HepG2 (cell line): ENCODE measurements at regions not wholly inside any gene's neighbourhood (a gene's known extent, or its start where the extent isn't known, plus 50 kb on each side); places are given as distances from the start of the nearest gene placed in this dataset.

Experiments
- ATAC-seq: fragments of 200-7000 bp; cut with Tn5 transposase; 3 replicates; pipeline ENCODE4 v1.9.1; 2020; ENCODE audit warnings: mild to moderate bottlenecking, moderate library complexity
- BruUV-seq: library from RNA; stranded (reverse); fragments of 400-500 nt; replicated peaks from 2 replicates; lab custom pipeline; 2021; lab: Mats Ljungman, UMichigan
- CTCF ChIA-PET: fragments of 300-600 bp; formaldehyde crosslinking; extraction: SDS; loops from one replicate; lab custom pipeline; 2021; ENCODE audit warnings: low total read pairs, inconsistent platforms, low intra/inter-chr PET ratio; lab: Yijun Ruan, JAX
- POLR2A ChIA-PET: fragments of 350-600 bp; sonication (Branson Sonifier 250); formaldehyde crosslinking; loops from one replicate; lab custom pipeline; 2020; ENCODE audit warnings: antibody characterized with exemption, inconsistent platforms; lab: Yijun Ruan, JAX
- DNase-seq: peaks from one replicate; pipeline ENCODE4 v3.0.0-alpha.2; 2015; ENCODE audit warnings: low spot score
- FAIRE-seq: peaks from 3 replicates; lab custom pipeline; 2011; peaks lifted over from hg19 to GRCh38; lab: Jason Lieb, UNC
- H2AFZ ChIP-seq: one replicate; pipeline ENCODE4 v1.6.1; 2011; ENCODE audit warnings: low read length, inconsistent platforms
- H3K27ac ChIP-seq: fragments of 300-600 bp; 3 replicates; pipeline ENCODE4 v1.8.0; 2011; ENCODE audit warnings: mixed run types, mild to moderate bottlenecking, mixed read lengths, low read length, inconsistent platforms; ENCODE audit not compliant: insufficient read depth; ENCODE audit errors: extremely low read length
- H3K27me3 ChIP-seq, 2 experiments: fragments of 200-600 bp in 1 of 2; 2 replicates in 1 of 2; 3 replicates in 1 of 2; pipeline versions ENCODE4 v1.6.0 to v1.8.0; 2011; ENCODE audit warnings: low read length in 2 of 2, mild to moderate bottlenecking in 2 of 2, moderate library complexity in 2 of 2, inconsistent platforms in 1 of 2; ENCODE audit not compliant: insufficient read depth in 2 of 2, control insufficient read depth in 1 of 2
- H3K36me3 ChIP-seq, 2 experiments: fragments of 200-600 bp in 1 of 2; replicated peaks in 1 of 2; 2 replicates in 1 of 2; 3 replicates in 1 of 2; pipeline versions ENCODE4 v1.5.1 to v1.8.0; 2011; ENCODE audit warnings: low read length in 2 of 2, inconsistent platforms in 1 of 2; ENCODE audit not compliant: insufficient read depth in 2 of 2, control insufficient read depth in 1 of 2
- H3K4me1 ChIP-seq: 2 replicates; pipeline ENCODE4 v1.5.1; 2012; ENCODE audit warnings: low read length, inconsistent platforms; ENCODE audit not compliant: insufficient read depth
- H3K4me2 ChIP-seq: 2 replicates; pipeline ENCODE4 v1.6.0; 2011; ENCODE audit warnings: low read depth, low read length, inconsistent platforms
- H3K4me3 ChIP-seq, 3 experiments: fragments of 200-600 bp in 1 of 3; sonication (generic), shearing (Covaris generic) in 1 of 3; replicated peaks in 1 of 3; 2 replicates each; pipeline ENCODE4 v1.5.1; 2011 to 2016; ENCODE audit warnings: low read length in 3 of 3, inconsistent platforms in 2 of 3, low read depth in 2 of 3, mild to moderate bottlenecking in 2 of 3, control low read depth in 1 of 3, mixed read lengths in 1 of 3; ENCODE audit not compliant: insufficient read depth in 1 of 3
- H3K79me2 ChIP-seq: one replicate; pipeline ENCODE4 v1.6.1; 2011; ENCODE audit warnings: low read length, inconsistent platforms; ENCODE audit not compliant: insufficient read depth
- H3K9ac ChIP-seq: 2 replicates; pipeline ENCODE4 v1.6.0; 2011; ENCODE audit warnings: mild to moderate bottlenecking, low read depth, low read length, inconsistent platforms; ENCODE audit not compliant: insufficient read depth
- H3K9me3 ChIP-seq: 2 replicates; pipeline ENCODE4 v1.5.1; 2012; ENCODE audit warnings: mild to moderate bottlenecking, low read length
- H4K20me1 ChIP-seq: 2 replicates; pipeline ENCODE4 v1.6.0; 2011; ENCODE audit warnings: inconsistent platforms, mild to moderate bottlenecking, low read length, moderate library complexity; ENCODE audit not compliant: insufficient read depth
- CBFB ChIP-seq: sonication (generic); formaldehyde crosslinking; IDR thresholded peaks from 2 replicates; pipeline ENCODE4 v1.4.0; 2020; ENCODE audit warnings: missing genetic modification reagents
- CHCHD3 ChIP-seq: sonication (generic); formaldehyde crosslinking; IDR thresholded peaks from 2 replicates; pipeline ENCODE4 v1.8.0; 2022; ENCODE audit warnings: mild to moderate bottlenecking, missing genetic modification reagents, moderate library complexity
- HNRNPH1 ChIP-seq: fragments of 200-400 bp; formaldehyde crosslinking; optimal IDR thresholded peaks from 2 replicates; pipeline ENCODE3; 2017; ENCODE audit warnings: mild to moderate bottlenecking, low read depth, low read length
- NBN ChIP-seq: fragments of 450-650 bp; conservative IDR thresholded peaks from 2 replicates; pipeline ENCODE4 v1.6.1; 2017
- RFX3 ChIP-seq: IDR thresholded peaks from 2 replicates; pipeline ENCODE4 v1.6.1; 2016; ENCODE audit warnings: missing biosample characterization, missing genetic modification reagents
- RORA ChIP-seq: sonication (generic); formaldehyde crosslinking; IDR thresholded peaks from 2 replicates; pipeline ENCODE4 v1.5.0; 2020; ENCODE audit warnings: mild to moderate bottlenecking, missing genetic modification reagents, moderate library complexity
- SIX1 ChIP-seq: sonication (generic); formaldehyde crosslinking; IDR thresholded peaks from 2 replicates; pipeline ENCODE4 v1.4.0; 2020; ENCODE audit warnings: missing genetic modification reagents, borderline replicate concordance
- SP1 ChIP-seq, 2 experiments: fragments of 450-650 bp in 1 of 2; sonication (generic) in 1 of 2; formaldehyde crosslinking in 1 of 2; IDR thresholded peaks; 2 replicates each; pipeline versions ENCODE4 v1.4.0 to v1.6.1; 2016 to 2020; ENCODE audit warnings: missing genetic modification reagents in 1 of 2
- SP5 ChIP-seq: IDR thresholded peaks from 2 replicates; pipeline ENCODE4 v1.6.1; 2016; ENCODE audit warnings: low read depth, borderline replicate concordance
- TEAD3 ChIP-seq: optimal IDR thresholded peaks from 2 replicates; pipeline ENCODE3; 2016; ENCODE audit warnings: borderline replicate concordance
- TP53 ChIP-seq: sonication (generic); formaldehyde crosslinking; conservative IDR thresholded peaks from 2 replicates; pipeline ENCODE4 v1.4.0; 2020; ENCODE audit warnings: missing genetic modification reagents
- WIZ ChIP-seq: sonication (generic); formaldehyde crosslinking; IDR thresholded peaks from 2 replicates; pipeline ENCODE4 v1.5.1; 2020; ENCODE audit warnings: mild to moderate bottlenecking, missing genetic modification reagents
- ZNF350 ChIP-seq: sonication (generic); formaldehyde crosslinking; IDR thresholded peaks from 2 replicates; pipeline ENCODE4 v1.4.0; 2020; ENCODE audit warnings: mild to moderate bottlenecking, low read depth, missing genetic modification reagents, borderline replicate concordance
- ZNF569 ChIP-seq: sonication (generic); formaldehyde crosslinking; IDR thresholded peaks from 2 replicates; pipeline ENCODE4 v1.5.0; 2020; ENCODE audit warnings: mild to moderate bottlenecking, missing genetic modification reagents, moderate library complexity, borderline replicate concordance
- ZNF790 ChIP-seq: sonication (generic); formaldehyde crosslinking; IDR thresholded peaks from 2 replicates; pipeline ENCODE4 v1.8.0; 2022; ENCODE audit warnings: missing genetic modification reagents, mild to moderate bottlenecking, borderline replicate concordance
- WGBS: methylation state at CpG from one replicate; pipeline ENCODE4 v1.1.6; 2017; ENCODE audit warnings: low lambda C conversion rate; 5-methylcytosine and 5-hydroxymethylcytosine counted together
- in situ Hi-C: cut with HindIII; loops from 2 replicates; pipeline ENCODE4 v1.10.0; 2017; ENCODE audit warnings: low pct_unique_long_range_greater_than_20kb; ENCODE audit not compliant: extremely low pct_ligation_motif_present
- intact Hi-C: fragments of 100-400 bp; cut with micrococcal nuclease; formaldehyde crosslinking; loops from one replicate; pipeline ENCODE4 v1.10.0; 2022; ENCODE audit not compliant: unreplicated experiment
- TF ChIP-seq, protein P1 (sequence below): IDR thresholded peaks from 2 replicates; pipeline ENCODE4 v1.6.1; 2016; ENCODE audit warnings: missing compliant biosample characterization, missing genetic modification reagents, borderline replicate concordance

DNA sequence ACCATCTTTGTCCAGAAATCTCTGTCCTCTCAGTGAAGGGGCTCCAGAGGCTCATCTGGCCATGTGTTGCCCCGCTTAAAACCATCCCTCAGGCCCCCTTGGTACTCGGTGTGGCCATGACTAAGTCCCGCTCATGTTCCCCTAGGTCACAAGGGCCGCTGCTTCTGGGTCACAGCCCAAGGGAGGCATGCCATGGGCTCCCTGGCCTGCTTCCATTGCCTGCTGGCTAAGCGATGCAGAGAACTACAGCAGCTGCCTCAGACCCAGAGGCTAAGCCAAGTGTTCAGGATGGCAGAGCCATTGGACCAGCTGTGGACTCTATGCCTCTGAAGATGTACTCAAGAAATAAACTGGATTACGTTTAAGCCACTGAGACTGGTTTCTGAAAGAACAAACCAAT is 95.5 kb downstream of the ZFP64 start:
- H3K27ac ChIP-seq: no peak overlapping the region
- POLR2A ChIA-PET: no interaction called here
- no peaks in the 10 kb centered on the region for H3K36me3 ChIP-seq
- no peaks in the 10 kb centered on the region for H4K20me1 ChIP-seq
- H3K4me2 ChIP-seq: no peak overlapping the region
- CTCF ChIA-PET: no interaction called here
- H3K27me3 ChIP-seq: no peaks in the 10 kb centered on the region
- no peak overlapping the region for H3K9ac ChIP-seq
- in situ Hi-C loops: loop anchor here (25.0 kb wide), 1 partner anchor 1109 kb away; no protein-coding TSS in a partner anchor
- no peak for FAIRE-seq
- no TSS peak for BruUV-seq
- no peak for TF ChIP-seq SIX1 (CRISPR knock-in tag)
- TF ChIP-seq ZNF350 (CRISPR knock-in tag): no peak
- no peak for TF ChIP-seq ZNF569 (CRISPR knock-in tag)
- no peak for TF ChIP-seq TP53 (CRISPR knock-in tag)
- TF ChIP-seq WIZ (CRISPR knock-in tag): no peak
- no peak for TF ChIP-seq CBFB (CRISPR knock-in tag)
- TF ChIP-seq, protein P1, sequence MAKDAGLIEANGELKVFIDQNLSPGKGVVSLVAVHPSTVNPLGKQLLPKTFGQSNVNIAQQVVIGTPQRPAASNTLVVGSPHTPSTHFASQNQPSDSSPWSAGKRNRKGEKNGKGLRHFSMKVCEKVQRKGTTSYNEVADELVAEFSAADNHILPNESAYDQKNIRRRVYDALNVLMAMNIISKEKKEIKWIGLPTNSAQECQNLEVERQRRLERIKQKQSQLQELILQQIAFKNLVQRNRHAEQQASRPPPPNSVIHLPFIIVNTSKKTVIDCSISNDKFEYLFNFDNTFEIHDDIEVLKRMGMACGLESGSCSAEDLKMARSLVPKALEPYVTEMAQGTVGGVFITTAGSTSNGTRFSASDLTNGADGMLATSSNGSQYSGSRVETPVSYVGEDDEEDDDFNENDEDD (CRISPR knock-in tag): no peak
- TF ChIP-seq ZNF790 (CRISPR knock-in tag): no peak
- no peak for TF ChIP-seq TEAD3 (CRISPR knock-in tag)
- TF ChIP-seq RFX3: no peak
- no peak for TF ChIP-seq CHCHD3 (CRISPR knock-in tag)
- TF ChIP-seq RORA (CRISPR knock-in tag): no peak
- TF ChIP-seq NBN: no peak
- no peak for TF ChIP-seq HNRNPH1
- no peak for TF ChIP-seq SP1 (IDR thresholded peaks at IDR 0.05)
- TF ChIP-seq SP1 (CRISPR knock-in tag; IDR thresholded peaks at IDR 0.05): no peak
- no peak for TF ChIP-seq SP5
- TF ChIP-seq, all 625 proteins: peak for 0
- DNase-seq (no peak), ATAC-seq (no peak)
- H3K9me3 ChIP-seq: no peaks in the 10 kb centered on the region
- no peak overlapping the region for H2AFZ ChIP-seq
- H3K4me1 ChIP-seq: no peaks in the 10 kb centered on the region
- 87% methylated on average over 6 of the region's 6 CpGs for WGBS
- intact Hi-C loops: no loop called here
- H3K4me3 ChIP-seq: no peak overlapping the region
- H3K79me2 ChIP-seq: no peaks in the 10 kb centered on the region
